NB4 (cell line): ENCODE measurements at regions not wholly inside any gene's neighbourhood (a gene's known extent, or its start where the extent isn't known, plus 50 kb on each side); places are given as distances from the start of the nearest gene placed in this dataset.
"Not testable (repeated sequence)": the region's sequence is repeated elsewhere in the genome, so short reads cannot be mapped to it uniquely, and the experiment has no call there.

ENCODE experiments used
- CTCF ChIP-seq: IDR thresholded peaks from one replicate; pipeline ENCODE4 v1.5.1; 2012; ENCODE audit warnings: low read depth, low read length
- MAX ChIP-seq: IDR thresholded peaks from 2 replicates; pipeline ENCODE4 v1.6.1; 2011; ENCODE audit warnings: low read depth, low read length
- MYC ChIP-seq: IDR thresholded peaks from 2 replicates; pipeline ENCODE4 v1.6.1; 2011; ENCODE audit warnings: low read depth, low read length
- POLR2A ChIP-seq: IDR thresholded peaks from 2 replicates; pipeline ENCODE4 v1.6.1; 2011; ENCODE audit warnings: mild to moderate bottlenecking; ENCODE audit not compliant: insufficient read length; ENCODE audit errors: extremely low read depth

- TF ChIP-seq CTCF, MYC, MAX, POLR2A: not testable (repeated sequence)
Measured at GRCh38 chr4:9505341-9505740, 61.1 kb downstream of the DEFB131A start.
